ENCODE measurements at regions not wholly inside any gene's neighbourhood (a gene's known extent, or its start where the extent isn't known, plus 50 kb on each side); places are given as distances from the start of the nearest gene placed in this dataset.

- no peak overlapping the region for H3K9ac ChIP-seq (ENCODE audit: insufficient read depth in 1 of 2, low read length in 2 of 2)
- 42 to 69% methylated on average over 1 of the region's 1 CpG for WGBS, 2 donors
- no peak overlapping the region for H3K4me3 ChIP-seq
- peaks cover 0 to 11% (median 0%) of the 10 kb centered on the region in 5 donors for H3K4me1 ChIP-seq (ENCODE audit: control insufficient read depth in 5 of 5, insufficient read depth in 5 of 5, low read length in 5 of 5)
- no peaks in the 10 kb centered on the region for H3K36me3 ChIP-seq (ENCODE audit: control insufficient read depth in 4 of 4, insufficient read depth in 4 of 4, low read length in 4 of 4)
- no peak overlapping the region for H3K27ac ChIP-seq (ENCODE audit: low read depth in 1 of 2, low read length in 1 of 2)
- no peak for ATAC-seq (ENCODE audit: insufficient read depth, low FRiP score)
- no peaks in the 10 kb centered on the region for H3K27me3 ChIP-seq (ENCODE audit: control insufficient read depth in 3 of 3, insufficient read depth in 3 of 3, low read length in 2 of 3)
- DNase-seq, result peak; percentile 46 to 89 (median 71)
- H3K9me3 ChIP-seq (ENCODE audit: control insufficient read depth in 4 of 4, insufficient read depth in 3 of 4, low read length in 3 of 4), result peaks cover 0 to 3% (median 0%) of the 10 kb centered on the region in 4 donors
- no peak for TF ChIP-seq CTCF (IDR thresholded peaks at IDR 0.05; ENCODE audit: control extremely low read depth, extremely low read depth)
Observed at GRCh38 chr18:35803551-35803950, 168.9 kb upstream of the RMP24 start.

- 88 to 95% methylated on average over 2 of the region's 2 CpGs for whole genome bisulfite sequencing, 2 donors
- Histone ChIP-seq H3K27ac (ENCODE audit: low read depth in 1 of 2, low read length in 1 of 2) (no peak overlapping the region), H3K9ac (ENCODE audit: insufficient read depth in 1 of 2, low read length in 2 of 2) (no peak overlapping the region), H3K4me3 (no peak overlapping the region), H3K9me3 (ENCODE audit: control insufficient read depth in 4 of 4, insufficient read depth in 3 of 4, low read length in 3 of 4) (peaks cover 0 to 3% (median 0%) of the 10 kb centered on the region in 4 donors), H3K4me1 (ENCODE audit: control insufficient read depth in 5 of 5, insufficient read depth in 5 of 5, low read length in 5 of 5) (peaks cover 0 to 11% (median 0%) of the 10 kb centered on the region in 5 donors), H3K27me3 (ENCODE audit: control insufficient read depth in 3 of 3, insufficient read depth in 3 of 3, low read length in 2 of 3) (no peaks in the 10 kb centered on the region), H3K36me3 (ENCODE audit: control insufficient read depth in 4 of 4, insufficient read depth in 4 of 4, low read length in 4 of 4) (no peaks in the 10 kb centered on the region)
- TF ChIP-seq CTCF (IDR thresholded peaks at IDR 0.05; ENCODE audit: control extremely low read depth, extremely low read depth), result no peak
- ATAC-seq (ENCODE audit: insufficient read depth, low FRiP score) (no peak), DNase-seq (no peak)
Observed at GRCh38 chr18:35804377-35804776, 168.1 kb upstream of the RMP24 start.

GRCh38 chr18:35807811-35808335, 164.6 kb upstream of the RMP24 start:
- TF ChIP-seq CTCF (IDR thresholded peaks at IDR 0.05; ENCODE audit: control extremely low read depth, extremely low read depth), result no peak
- Histone ChIP-seq H3K36me3 (ENCODE audit: control insufficient read depth in 4 of 4, insufficient read depth in 4 of 4, low read length in 4 of 4) (no peaks in the 10 kb centered on the region), H3K27ac (ENCODE audit: low read depth in 1 of 2, low read length in 1 of 2) (no peak overlapping the region), H3K9me3 (ENCODE audit: control insufficient read depth in 4 of 4, insufficient read depth in 3 of 4, low read length in 3 of 4) (peaks cover 0 to 3% (median 0%) of the 10 kb centered on the region in 4 donors), H3K9ac (ENCODE audit: insufficient read depth in 1 of 2, low read length in 2 of 2) (no peak overlapping the region), H3K4me1 (ENCODE audit: control insufficient read depth in 5 of 5, insufficient read depth in 5 of 5, low read length in 5 of 5) (peaks cover 0 to 11% (median 0%) of the 10 kb centered on the region in 5 donors), H3K4me3 (no peak overlapping the region), H3K27me3 (ENCODE audit: control insufficient read depth in 3 of 3, insufficient read depth in 3 of 3, low read length in 2 of 3) (no peaks in the 10 kb centered on the region)
- no peak for DNase-seq
- ATAC-seq (ENCODE audit: insufficient read depth, low FRiP score), result no peak
- WGBS, 2 donors, result 54 to 75% methylated on average over 2 of the region's 2 CpGs

- Histone ChIP-seq H3K36me3 (ENCODE audit: control insufficient read depth in 4 of 4, insufficient read depth in 4 of 4, low read length in 4 of 4) (no peaks in the 10 kb centered on the region), H3K9me3 (ENCODE audit: control insufficient read depth in 4 of 4, insufficient read depth in 3 of 4, low read length in 3 of 4) (peaks cover 0 to 2% (median 0%) of the 10 kb centered on the region in 4 donors), H3K4me1 (ENCODE audit: control insufficient read depth in 5 of 5, insufficient read depth in 5 of 5, low read length in 5 of 5) (peaks cover 0 to 5% (median 0%) of the 10 kb centered on the region in 5 donors), H3K27me3 (ENCODE audit: control insufficient read depth in 3 of 3, insufficient read depth in 3 of 3, low read length in 2 of 3) (no peaks in the 10 kb centered on the region), H3K27ac (ENCODE audit: low read depth in 1 of 2, low read length in 1 of 2) (no peak overlapping the region), H3K4me3 (no peak overlapping the region), H3K9ac (ENCODE audit: insufficient read depth in 1 of 2, low read length in 2 of 2) (no peak overlapping the region)
- ATAC-seq (ENCODE audit: insufficient read depth, low FRiP score) (no peak), DNase-seq (no peak)
- TF ChIP-seq CTCF (IDR thresholded peaks at IDR 0.05; ENCODE audit: control extremely low read depth, extremely low read depth), result no peak
- 32 to 57% methylated on average over 5 of the region's 5 CpGs for WGBS, 2 donors
Observed at GRCh38 chr18:35808796-35809195, 163.7 kb upstream of the RMP24 start.

Data from lung (tissue), 11 donors.